ENCODE measurements at regions not wholly inside any gene's neighbourhood (a gene's known extent, or its start where the extent isn't known, plus 50 kb on each side); places are given as distances from the start of the nearest gene placed in this dataset.

DNA sequence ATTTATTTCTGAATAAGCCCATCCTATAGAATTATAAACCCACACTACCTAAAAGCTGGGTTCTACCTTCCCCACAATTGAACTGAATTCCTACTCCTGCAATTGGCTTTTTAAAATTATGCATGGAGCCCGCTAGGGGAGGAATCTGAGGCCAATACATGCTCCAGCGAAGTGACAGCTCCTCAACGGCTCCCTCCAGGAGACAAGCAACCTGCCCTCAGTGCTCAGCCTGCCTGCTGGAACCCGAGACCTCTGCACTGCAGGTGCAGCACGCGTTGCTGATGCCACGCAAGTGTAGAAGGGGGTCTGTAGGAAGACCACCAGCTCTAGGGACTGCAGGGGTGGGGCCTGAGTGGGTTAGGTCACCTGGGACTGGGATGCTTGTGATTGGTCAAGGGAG is 170.2 kb upstream of the CDYL start:
- no peak overlapping the region for H3K27ac ChIP-seq
- TF ChIP-seq, protein P1, sequence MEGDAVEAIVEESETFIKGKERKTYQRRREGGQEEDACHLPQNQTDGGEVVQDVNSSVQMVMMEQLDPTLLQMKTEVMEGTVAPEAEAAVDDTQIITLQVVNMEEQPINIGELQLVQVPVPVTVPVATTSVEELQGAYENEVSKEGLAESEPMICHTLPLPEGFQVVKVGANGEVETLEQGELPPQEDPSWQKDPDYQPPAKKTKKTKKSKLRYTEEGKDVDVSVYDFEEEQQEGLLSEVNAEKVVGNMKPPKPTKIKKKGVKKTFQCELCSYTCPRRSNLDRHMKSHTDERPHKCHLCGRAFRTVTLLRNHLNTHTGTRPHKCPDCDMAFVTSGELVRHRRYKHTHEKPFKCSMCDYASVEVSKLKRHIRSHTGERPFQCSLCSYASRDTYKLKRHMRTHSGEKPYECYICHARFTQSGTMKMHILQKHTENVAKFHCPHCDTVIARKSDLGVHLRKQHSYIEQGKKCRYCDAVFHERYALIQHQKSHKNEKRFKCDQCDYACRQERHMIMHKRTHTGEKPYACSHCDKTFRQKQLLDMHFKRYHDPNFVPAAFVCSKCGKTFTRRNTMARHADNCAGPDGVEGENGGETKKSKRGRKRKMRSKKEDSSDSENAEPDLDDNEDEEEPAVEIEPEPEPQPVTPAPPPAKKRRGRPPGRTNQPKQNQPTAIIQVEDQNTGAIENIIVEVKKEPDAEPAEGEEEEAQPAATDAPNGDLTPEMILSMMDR (conservative IDR thresholded peaks at IDR 0.05): no peak
- TF ChIP-seq ZFX (IDR thresholded peaks at IDR 0.05): no peak

DNA sequence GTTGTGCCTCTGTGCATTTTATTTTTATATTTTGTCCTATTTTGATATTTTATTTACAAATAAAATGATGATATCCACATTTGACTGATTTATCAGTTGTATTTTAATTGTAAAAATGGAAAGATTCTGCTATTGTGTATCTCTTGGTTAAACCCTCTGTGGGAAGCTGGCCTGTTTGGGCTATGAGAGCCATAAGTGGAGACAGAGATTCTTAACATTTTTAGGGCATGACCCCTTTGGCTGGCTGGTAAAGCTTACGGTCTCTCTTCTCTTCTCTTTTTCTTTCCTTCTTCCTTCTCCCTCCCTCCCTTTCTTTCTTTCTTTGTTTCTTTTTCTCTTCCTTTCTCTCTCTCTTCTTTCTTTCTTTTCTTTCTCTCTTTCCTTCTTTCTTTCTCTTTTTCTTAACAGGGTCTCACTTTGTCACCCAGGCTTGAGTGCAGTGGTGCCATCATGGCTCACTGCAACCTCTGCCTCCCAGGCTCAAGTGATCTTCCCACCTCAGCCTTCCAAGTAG is 172.3 kb upstream of the CDYL start:
- no peak overlapping the region for H3K27ac ChIP-seq
- TF ChIP-seq, protein P1 (conservative IDR thresholded peaks at IDR 0.05): no peak
- no peak for TF ChIP-seq ZFX (IDR thresholded peaks at IDR 0.05)

DNA sequence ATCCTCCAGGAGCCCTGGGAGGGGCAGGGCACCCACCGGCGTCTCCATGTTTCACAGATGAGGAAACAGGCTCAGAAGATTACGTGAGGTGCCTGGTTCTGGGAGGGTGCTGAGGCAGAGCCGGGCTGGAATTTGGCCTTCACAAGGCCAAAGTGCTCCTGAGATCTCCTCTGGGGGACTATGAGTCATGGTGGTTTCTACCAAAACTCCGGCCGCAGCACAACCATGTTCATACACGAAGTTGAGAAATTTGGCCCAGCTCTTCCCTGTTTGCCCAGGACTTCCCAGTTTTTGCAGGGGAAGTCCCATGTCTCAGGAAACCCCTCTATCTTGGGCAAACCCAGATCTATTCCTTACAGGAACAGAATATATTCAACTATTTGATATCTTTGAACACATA is 172.9 kb upstream of the CDYL start:
- no peak overlapping the region for H3K27ac ChIP-seq

DNA sequence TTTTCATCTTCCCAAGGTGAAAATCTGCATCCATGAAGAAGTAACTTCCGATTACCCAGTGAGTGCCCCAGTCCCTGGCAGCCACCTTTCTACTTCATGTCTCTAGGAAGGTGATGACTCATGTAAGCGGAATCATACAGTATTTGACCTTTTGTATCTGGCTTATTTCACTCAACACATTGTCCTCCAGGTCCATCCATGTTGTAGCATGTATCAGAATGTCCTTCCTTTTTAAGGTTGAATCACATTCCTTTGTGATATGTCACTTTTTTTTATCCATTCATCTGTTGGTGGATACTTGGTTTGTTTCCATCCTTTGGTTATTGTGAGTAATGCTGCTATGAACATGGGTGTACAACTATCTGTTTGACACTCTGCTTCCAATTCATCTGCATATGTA is 176.3 kb upstream of the CDYL start:
- TF ChIP-seq, protein P1 (conservative IDR thresholded peaks at IDR 0.05): no peak
- TF ChIP-seq ZFX (IDR thresholded peaks at IDR 0.05): no peak
- H3K27ac ChIP-seq: no peak overlapping the region

More for the DNA sequence above, 172.9 kb upstream of the CDYL start:
- TF ChIP-seq, protein P1 (conservative IDR thresholded peaks at IDR 0.05): no peak
- no peak for TF ChIP-seq ZFX (IDR thresholded peaks at IDR 0.05)

DNA sequence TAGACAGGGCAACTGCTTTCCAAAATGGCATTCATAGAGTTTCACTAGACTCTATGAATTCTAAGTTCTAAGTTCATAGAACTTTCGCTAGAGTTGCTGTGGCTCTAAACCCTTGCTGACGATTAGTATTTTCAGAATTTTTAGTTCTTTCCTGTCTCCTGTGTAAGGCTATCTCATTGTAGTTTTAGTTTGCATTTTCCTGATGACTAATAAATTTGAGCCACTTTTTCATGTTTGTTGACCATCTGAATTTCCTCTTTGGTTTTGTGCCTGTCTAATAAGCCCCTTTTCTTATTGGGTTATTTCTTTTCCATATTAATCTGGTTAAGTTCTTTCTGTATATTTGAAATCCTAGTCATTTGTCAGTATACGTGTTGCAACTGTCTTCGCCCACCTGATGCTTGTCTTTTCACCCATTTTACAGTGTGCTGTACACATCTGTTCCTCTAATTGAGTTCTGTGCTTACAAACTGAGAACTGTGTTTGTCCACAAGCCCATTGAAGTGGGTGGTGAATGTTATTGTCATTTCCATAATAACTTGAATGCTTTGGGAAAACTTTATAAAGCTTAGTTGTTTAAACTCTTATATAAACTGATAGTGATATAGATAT is 177.7 kb upstream of the CDYL start:
- H3K27ac ChIP-seq: no peak overlapping the region

DNA sequence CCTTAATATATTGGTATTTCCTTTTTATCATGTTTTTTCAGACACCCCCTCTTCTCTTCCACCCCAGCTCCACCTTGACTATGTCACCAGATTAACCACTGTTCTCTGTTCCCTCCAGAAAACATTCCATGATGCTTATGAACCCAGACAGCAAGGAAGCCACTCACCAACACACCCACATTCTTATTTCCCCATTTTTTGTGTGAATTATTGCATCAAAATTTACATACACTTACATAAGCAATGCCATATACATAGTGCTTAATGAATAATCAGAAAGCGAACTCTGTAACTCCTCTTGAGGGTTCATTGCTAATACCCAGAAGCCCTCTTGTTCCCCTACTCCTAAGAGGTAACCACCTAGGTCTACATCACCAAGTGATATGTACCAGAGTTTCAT is 182.3 kb upstream of the CDYL start:
- H3K27ac ChIP-seq: no peak overlapping the region
- TF ChIP-seq ZFX (IDR thresholded peaks at IDR 0.05): no peak
- TF ChIP-seq, protein P1 (conservative IDR thresholded peaks at IDR 0.05): no peak

More for the DNA sequence above, 177.7 kb upstream of the CDYL start:
- TF ChIP-seq, protein P1 (conservative IDR thresholded peaks at IDR 0.05): no peak
- TF ChIP-seq ZFX (IDR thresholded peaks at IDR 0.05): no peak

DNA sequence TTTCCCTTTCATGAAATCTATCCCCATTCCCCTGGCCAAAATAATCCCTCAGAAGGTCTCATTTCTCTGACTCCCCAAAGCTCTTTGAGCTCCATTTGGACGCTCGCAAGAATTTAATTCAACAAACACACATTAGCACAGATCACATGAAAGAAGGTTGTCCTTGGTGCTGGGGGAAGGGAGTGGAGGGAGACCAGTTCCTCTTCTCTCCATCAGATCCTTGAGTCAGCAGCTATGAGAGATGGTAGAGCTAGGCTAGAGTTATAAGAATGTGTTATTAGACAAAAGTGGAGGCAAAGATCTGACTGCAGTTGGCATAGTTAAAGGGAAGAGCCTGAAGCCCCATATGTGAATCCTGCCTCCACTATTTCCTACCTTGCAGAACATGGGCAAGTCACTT is 184.2 kb upstream of the CDYL start:
- no peak overlapping the region for H3K27ac ChIP-seq
- TF ChIP-seq, protein P1 (conservative IDR thresholded peaks at IDR 0.05): no peak
- TF ChIP-seq ZFX (IDR thresholded peaks at IDR 0.05): no peak
